ENCODE measurements at regions not wholly inside any gene's neighbourhood (a gene's known extent, or its start where the extent isn't known, plus 50 kb on each side); places are given as distances from the start of the nearest gene placed in this dataset.
"Not testable (repeated sequence)": the region's sequence is repeated elsewhere in the genome, so short reads cannot be mapped to it uniquely, and the experiment has no call there.

GRCh38 chr6:142016666-142017065 lies 116.1 kb upstream of the GJE1 start:
- WGBS (ENCODE audit: low lambda C conversion rate, missing lambda C conversion rate) = 93% methylated on average over 5 of the region's 5 CpGs
- H3K27me3 ChIP-seq; H4K20me1 ChIP-seq (ENCODE audit: insufficient read depth, poor library complexity, severe bottlenecking); H3K4me3 ChIP-seq; DNase-seq (ENCODE audit: low spot score); H3K79me2 ChIP-seq; H3K27ac ChIP-seq; H3K9me3 ChIP-seq (ENCODE audit: low read depth); H3K9me2 ChIP-seq (replicated peaks; ENCODE audit: insufficient read depth); H2AFZ ChIP-seq; H3K4me1 ChIP-seq (ENCODE audit: insufficient read depth); H3K4me2 ChIP-seq; H3K36me3 ChIP-seq (replicated peaks; ENCODE audit: insufficient read depth, low read depth): not testable (repeated sequence)

GRCh38 chr6:142015463-142015862 lies 117.3 kb upstream of the GJE1 start:
- H3K4me3 ChIP-seq; H3K4me2 ChIP-seq; H4K20me1 ChIP-seq (ENCODE audit: insufficient read depth, poor library complexity, severe bottlenecking); H3K36me3 ChIP-seq (replicated peaks; ENCODE audit: insufficient read depth, low read depth); H3K79me2 ChIP-seq; H3K9me2 ChIP-seq (replicated peaks; ENCODE audit: insufficient read depth); H3K27ac ChIP-seq; H3K9me3 ChIP-seq (ENCODE audit: low read depth); H3K27me3 ChIP-seq; H2AFZ ChIP-seq; DNase-seq (ENCODE audit: low spot score); H3K4me1 ChIP-seq (ENCODE audit: insufficient read depth): not testable (repeated sequence)
- 58% methylated on average over 2 of the region's 2 CpGs for WGBS (ENCODE audit: low lambda C conversion rate, missing lambda C conversion rate)

DNA sequence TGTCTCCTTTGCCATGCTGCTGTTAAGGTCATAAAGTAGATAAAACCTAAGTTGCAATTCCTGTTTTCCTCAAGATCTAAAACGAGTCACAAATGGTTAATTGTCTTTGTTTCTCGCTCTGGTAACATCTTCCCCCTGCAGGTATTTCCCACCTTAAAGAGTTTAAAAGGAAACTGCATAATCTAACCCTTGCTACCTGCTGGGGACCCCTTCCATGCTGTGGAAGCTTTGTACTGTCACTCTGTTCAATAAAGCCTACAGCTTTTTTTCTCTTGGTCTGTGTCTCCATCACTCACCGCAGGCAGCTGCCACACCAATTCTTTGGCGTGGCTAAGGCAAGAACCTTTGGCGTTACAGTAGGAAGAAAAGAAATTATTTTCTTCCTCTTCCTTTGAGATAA lies 117.7 kb upstream of the GJE1 start:
- TF ChIP-seq CTCF (IDR thresholded peaks at IDR 0.05; ENCODE audit: poor library complexity) (no peak), EZH2 (IDR thresholded peaks at IDR 0.05; ENCODE audit: borderline replicate concordance) (no peak), EZH2phosphoT487 (IDR thresholded peaks at IDR 0.05; ENCODE audit: low read depth, severe bottlenecking, unreplicated experiment) (no peak)
- H3K9me2 ChIP-seq (replicated peaks; ENCODE audit: insufficient read depth) = no peaks in the 10 kb centered on the region
- H3K4me3 ChIP-seq = no peak overlapping the region
- H2AFZ ChIP-seq = no peak overlapping the region
- 9% methylated on average over 5 of the region's 5 CpGs for whole genome bisulfite sequencing (ENCODE audit: low lambda C conversion rate, missing lambda C conversion rate)
- H3K4me1 ChIP-seq (ENCODE audit: insufficient read depth) = no peaks in the 10 kb centered on the region
- no peaks in the 10 kb centered on the region for H3K36me3 ChIP-seq (replicated peaks; ENCODE audit: insufficient read depth, low read depth)
- no peak overlapping the region for H3K27ac ChIP-seq
- H3K9me3 ChIP-seq (ENCODE audit: low read depth) = no peaks in the 10 kb centered on the region
- no peaks in the 10 kb centered on the region for H3K27me3 ChIP-seq
- H3K79me2 ChIP-seq = no peaks in the 10 kb centered on the region
- DNase-seq (ENCODE audit: low spot score) = no peak
- H4K20me1 ChIP-seq (ENCODE audit: insufficient read depth, poor library complexity, severe bottlenecking) = no peaks in the 10 kb centered on the region
- H3K4me2 ChIP-seq = peak overlapping the region; percentile 53

DNA sequence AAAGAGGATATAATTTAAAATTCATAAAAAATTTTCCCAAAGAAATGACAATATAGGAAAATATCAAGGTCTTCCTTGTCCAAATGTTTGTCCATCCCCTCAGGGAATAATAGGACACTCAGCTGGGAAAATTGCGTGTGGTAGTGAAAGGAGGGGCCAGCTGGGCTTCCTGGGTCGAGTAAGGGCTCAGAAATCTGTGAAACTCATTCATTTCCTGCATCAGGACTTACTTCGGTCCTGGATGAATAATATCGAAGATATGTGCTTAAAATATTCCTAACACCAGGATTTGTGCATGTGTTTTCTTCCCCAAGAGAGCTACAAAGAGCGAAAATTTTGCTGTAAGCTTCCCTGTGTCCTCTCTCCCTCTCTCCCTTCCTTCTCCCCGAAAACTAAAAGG lies 118.2 kb upstream of the GJE1 start:
- no peaks in the 10 kb centered on the region for H3K79me2 ChIP-seq
- no peak overlapping the region for H2AFZ ChIP-seq
- H4K20me1 ChIP-seq (ENCODE audit: insufficient read depth, poor library complexity, severe bottlenecking) = no peaks in the 10 kb centered on the region
- H3K9me2 ChIP-seq (replicated peaks; ENCODE audit: insufficient read depth) = no peaks in the 10 kb centered on the region
- H3K27me3 ChIP-seq = no peaks in the 10 kb centered on the region
- H3K4me1 ChIP-seq (ENCODE audit: insufficient read depth) = no peaks in the 10 kb centered on the region
- TF ChIP-seq EZH2phosphoT487 (IDR thresholded peaks at IDR 0.05; ENCODE audit: low read depth, severe bottlenecking, unreplicated experiment) (no peak), EZH2 (IDR thresholded peaks at IDR 0.05; ENCODE audit: borderline replicate concordance) (no peak)
- H3K9me3 ChIP-seq (ENCODE audit: low read depth) = no peaks in the 10 kb centered on the region
- DNase-seq (ENCODE audit: low spot score) = no peak
- H3K27ac ChIP-seq = no peak overlapping the region
- H3K36me3 ChIP-seq (replicated peaks; ENCODE audit: insufficient read depth, low read depth) = no peaks in the 10 kb centered on the region
- H3K4me3 ChIP-seq = no peak overlapping the region
- WGBS (ENCODE audit: low lambda C conversion rate, missing lambda C conversion rate) = 9% methylated on average over 6 of the region's 6 CpGs
- H3K4me2 ChIP-seq = peak overlapping the region; percentile 53

GRCh38 chr6:142013875-142014495 lies 118.7 kb upstream of the GJE1 start:
- no peaks in the 10 kb centered on the region for H3K36me3 ChIP-seq (replicated peaks; ENCODE audit: insufficient read depth, low read depth)
- no peaks in the 10 kb centered on the region for H3K9me2 ChIP-seq (replicated peaks; ENCODE audit: insufficient read depth)
- H3K79me2 ChIP-seq = no peaks in the 10 kb centered on the region
- H3K27ac ChIP-seq = no peak overlapping the region
- DNase-seq (ENCODE audit: low spot score) = no peak
- no peak overlapping the region for H2AFZ ChIP-seq
- no peaks in the 10 kb centered on the region for H4K20me1 ChIP-seq (ENCODE audit: insufficient read depth, poor library complexity, severe bottlenecking)
- no peaks in the 10 kb centered on the region for H3K27me3 ChIP-seq
- H3K9me3 ChIP-seq (ENCODE audit: low read depth) = no peaks in the 10 kb centered on the region
- TF ChIP-seq EZH2 (IDR thresholded peaks at IDR 0.05; ENCODE audit: borderline replicate concordance) (no peak), EZH2phosphoT487 (IDR thresholded peaks at IDR 0.05; ENCODE audit: low read depth, severe bottlenecking, unreplicated experiment) (no peak)
- WGBS (ENCODE audit: low lambda C conversion rate, missing lambda C conversion rate) = 78% methylated on average over 4 of the region's 4 CpGs
- no peaks in the 10 kb centered on the region for H3K4me1 ChIP-seq (ENCODE audit: insufficient read depth)
- no peak overlapping the region for H3K4me3 ChIP-seq
- peak overlapping the region; percentile 53 for H3K4me2 ChIP-seq

All from hepatocyte (in vitro differentiated cells).